ENCODE measurements at regions not wholly inside any gene's neighbourhood (a gene's known extent, or its start where the extent isn't known, plus 50 kb on each side); places are given as distances from the start of the nearest gene placed in this dataset.

GRCh38 chr5:120158211-120158610 is 305.9 kb upstream of the PRR16 start:
- intact Hi-C loops (cut with micrococcal nuclease; ENCODE audit: unreplicated experiment) (no loop called here), in situ Hi-C loops (cut with HindIII; ENCODE audit: extremely low pct_ligation_motif_present, low pct_unique_long_range_greater_than_20kb) (no loop called here)
- ChIA-PET POLR2A (no interaction called here), CTCF (ENCODE audit: low intra/inter-chr PET ratio, low total read pairs) (no interaction called here)
- TF ChIP-seq ZNF713 (CRISPR knock-in tag; IDR thresholded peaks at IDR 0.05): no peak
- TF ChIP-seq PATZ1 (CRISPR knock-in tag; IDR thresholded peaks at IDR 0.05): no peak
- TF ChIP-seq ZNF576 (CRISPR knock-in tag; IDR thresholded peaks at IDR 0.05): no peak
- TF ChIP-seq SMAD1 (CRISPR knock-in tag; IDR thresholded peaks at IDR 0.05; ENCODE audit: borderline replicate concordance, low read depth): no peak
- no peak for TF ChIP-seq ZNF557 (CRISPR knock-in tag; IDR thresholded peaks at IDR 0.05)
- no peak for TF ChIP-seq KLF13 (CRISPR knock-in tag; IDR thresholded peaks at IDR 0.05)
- TF ChIP-seq HES4 (CRISPR knock-in tag; IDR thresholded peaks at IDR 0.05; ENCODE audit: borderline replicate concordance): no peak
- no peak for TF ChIP-seq MIXL1 (CRISPR knock-in tag; IDR thresholded peaks at IDR 0.05)
- no peak for TF ChIP-seq ZBTB42 (CRISPR knock-in tag; IDR thresholded peaks at IDR 0.05)
- no peak for TF ChIP-seq ATRX (CRISPR knock-in tag; IDR thresholded peaks at IDR 0.05; ENCODE audit: borderline replicate concordance)
- no peak for TF ChIP-seq PRMT3 (CRISPR knock-in tag; IDR thresholded peaks at IDR 0.05; ENCODE audit: borderline replicate concordance, low read depth)
- TF ChIP-seq ZNF569 (CRISPR knock-in tag; IDR thresholded peaks at IDR 0.05; ENCODE audit: borderline replicate concordance): no peak
- no peak for TF ChIP-seq SATB2 (CRISPR knock-in tag; IDR thresholded peaks at IDR 0.05)
- H3K79me2 ChIP-seq (ENCODE audit: insufficient read depth, low read length): no peaks in the 10 kb centered on the region
- FAIRE-seq (no peak), ATAC-seq (no peak), DNase-seq (ENCODE audit: low spot score) (no peak)
- BruUV-seq (replicated peaks): no TSS peak
- no peak overlapping the region for H3K27ac ChIP-seq (ENCODE audit: extremely low read length, insufficient read depth, low read length)
- H3K27me3 ChIP-seq (ENCODE audit: control insufficient read depth in 1 of 2, insufficient read depth in 2 of 2, low read length in 2 of 2): no peaks in the 10 kb centered on the region
- no peak overlapping the region for H3K4me3 ChIP-seq (replicated peaks in 1 of 3; ENCODE audit: insufficient read depth in 1 of 3, low read depth in 2 of 3, low read length in 3 of 3)
- H3K9me3 ChIP-seq (ENCODE audit: low read length): no peaks in the 10 kb centered on the region; the same call in 1 of the 2 replicates
- 0% methylated on average over 1 of the region's 1 CpG for WGBS (ENCODE audit: low lambda C conversion rate)
- H3K4me2 ChIP-seq (ENCODE audit: low read depth, low read length): no peak overlapping the region
- no peak overlapping the region for H2AFZ ChIP-seq (ENCODE audit: low read length)
- H4K20me1 ChIP-seq (ENCODE audit: insufficient read depth, low read length): no peaks in the 10 kb centered on the region
- H3K36me3 ChIP-seq (replicated peaks in 1 of 2; ENCODE audit: control insufficient read depth in 1 of 2, insufficient read depth in 2 of 2, low read length in 2 of 2): no peaks in the 10 kb centered on the region
- H3K4me1 ChIP-seq (ENCODE audit: insufficient read depth, low read length): no peaks in the 10 kb centered on the region
- H3K9ac ChIP-seq (ENCODE audit: insufficient read depth, low read depth, low read length): no peak overlapping the region

All from HepG2 (cell line).